Coronary artery (tissue), 2 donors: ENCODE measurements at regions not wholly inside any gene's neighbourhood (a gene's known extent, or its start where the extent isn't known, plus 50 kb on each side); places are given as distances from the start of the nearest gene placed in this dataset.
A peak's percentile ranks its signal among the peaks of the same experiment; 100 is the strongest.

Source experiments
- DNase-seq: peaks from one replicate; pipeline ENCODE4 v3.0.0-alpha.2; 2017; ENCODE audit warnings: low spot score
- H3K27ac ChIP-seq, 2 donors: fragments of 200-600 bp; sonication (generic); one replicate each; pipeline ENCODE4 v1.5.1; 2016 to 2019
- H3K4me3 ChIP-seq: fragments of 200-600 bp; sonication (generic); 2 replicates; pipeline ENCODE4 v1.5.1; 2016; ENCODE audit warnings: mild to moderate bottlenecking, moderate library complexity
- TF ChIP-seq, protein P1 (sequence below): fragments of 200-600 bp; sonication (generic); IDR thresholded peaks from one replicate; pipeline ENCODE4 v1.5.1; 2019; ENCODE audit warnings: antibody characterized with exemption

DNA sequence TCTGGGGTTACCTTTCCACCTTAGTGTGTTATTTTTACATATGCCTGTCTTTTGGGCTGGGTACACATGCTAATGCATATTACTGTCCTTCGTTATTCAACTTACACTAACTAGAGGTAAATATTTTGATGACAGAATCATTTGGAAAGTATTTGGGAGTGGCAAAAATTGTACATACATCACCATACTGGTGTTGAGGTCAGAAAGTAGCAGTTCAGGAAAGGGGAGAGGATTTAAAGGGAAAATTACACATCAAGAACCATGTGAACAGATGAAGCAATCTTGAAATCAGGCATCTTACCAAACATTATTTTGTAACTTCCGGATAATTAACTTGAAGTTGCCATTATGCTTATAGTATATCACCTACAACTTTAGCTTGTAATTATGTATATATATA lies 379.7 kb downstream of the RND3 start:
- Histone ChIP-seq H3K27ac (no peak overlapping the region), H3K4me3 (no peak overlapping the region)
- no peak for DNase-seq
- TF ChIP-seq, protein P1, sequence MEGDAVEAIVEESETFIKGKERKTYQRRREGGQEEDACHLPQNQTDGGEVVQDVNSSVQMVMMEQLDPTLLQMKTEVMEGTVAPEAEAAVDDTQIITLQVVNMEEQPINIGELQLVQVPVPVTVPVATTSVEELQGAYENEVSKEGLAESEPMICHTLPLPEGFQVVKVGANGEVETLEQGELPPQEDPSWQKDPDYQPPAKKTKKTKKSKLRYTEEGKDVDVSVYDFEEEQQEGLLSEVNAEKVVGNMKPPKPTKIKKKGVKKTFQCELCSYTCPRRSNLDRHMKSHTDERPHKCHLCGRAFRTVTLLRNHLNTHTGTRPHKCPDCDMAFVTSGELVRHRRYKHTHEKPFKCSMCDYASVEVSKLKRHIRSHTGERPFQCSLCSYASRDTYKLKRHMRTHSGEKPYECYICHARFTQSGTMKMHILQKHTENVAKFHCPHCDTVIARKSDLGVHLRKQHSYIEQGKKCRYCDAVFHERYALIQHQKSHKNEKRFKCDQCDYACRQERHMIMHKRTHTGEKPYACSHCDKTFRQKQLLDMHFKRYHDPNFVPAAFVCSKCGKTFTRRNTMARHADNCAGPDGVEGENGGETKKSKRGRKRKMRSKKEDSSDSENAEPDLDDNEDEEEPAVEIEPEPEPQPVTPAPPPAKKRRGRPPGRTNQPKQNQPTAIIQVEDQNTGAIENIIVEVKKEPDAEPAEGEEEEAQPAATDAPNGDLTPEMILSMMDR = no peak

GRCh38 chr2:150107170-150107569 lies 380.3 kb downstream of the RND3 start:
- TF ChIP-seq, protein P1 = no peak
- no peak for DNase-seq
- no peak overlapping the region for H3K4me3 ChIP-seq
- no peak overlapping the region for H3K27ac ChIP-seq

GRCh38 chr2:150101947-150102346 lies 385.5 kb downstream of the RND3 start:
- TF ChIP-seq, protein P1 = no peak
- no peak overlapping the region for H3K27ac ChIP-seq
- DNase-seq = no peak
- no peak overlapping the region for H3K4me3 ChIP-seq

DNA sequence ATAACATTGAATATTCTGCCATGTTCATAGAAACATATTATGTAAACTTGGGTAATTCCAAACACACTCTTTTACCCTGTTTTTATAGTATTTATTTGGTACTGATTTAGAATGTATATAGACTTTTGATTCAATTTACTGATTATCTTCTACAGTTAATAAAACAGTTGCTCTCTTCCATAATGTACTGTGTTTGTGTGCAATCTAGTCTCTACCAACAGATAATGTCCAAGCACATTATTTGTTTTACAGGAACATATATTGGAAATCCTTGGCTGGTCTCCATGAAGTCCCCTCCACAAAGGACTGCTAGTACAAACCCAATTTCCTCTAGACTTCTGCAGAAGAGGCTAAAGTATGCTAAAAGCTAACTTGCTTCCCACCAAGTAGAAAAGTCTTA lies 386.6 kb downstream of the RND3 start:
- no peak for DNase-seq
- no peak overlapping the region for H3K4me3 ChIP-seq
- TF ChIP-seq, protein P1 = no peak
- no peak overlapping the region for H3K27ac ChIP-seq

DNA sequence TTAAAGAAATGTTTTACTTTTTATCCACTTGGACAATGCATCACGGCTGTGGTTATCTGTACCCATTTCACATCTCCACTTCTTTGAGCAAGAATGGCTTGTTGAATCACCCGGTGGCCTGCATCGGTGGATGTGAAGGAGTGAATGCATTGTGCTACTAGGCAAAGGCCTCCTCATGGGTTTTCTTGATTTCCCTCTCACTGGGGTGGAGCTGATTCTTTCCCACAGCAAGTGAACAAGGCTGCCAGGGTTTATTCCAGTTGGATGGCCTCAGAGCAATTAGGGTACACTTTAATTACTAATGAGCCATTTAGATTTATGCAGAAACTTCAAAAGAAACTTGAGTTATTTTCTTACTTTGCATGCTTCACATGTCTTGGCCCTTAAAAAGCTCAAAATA lies 387.1 kb downstream of the RND3 start:
- Histone ChIP-seq H3K4me3 (no peak overlapping the region), H3K27ac (no peak overlapping the region)
- DNase-seq = no peak
- TF ChIP-seq, protein P1 = no peak

GRCh38 chr2:150099805-150100204 lies 387.7 kb downstream of the RND3 start:
- no peak for DNase-seq
- TF ChIP-seq, protein P1 = no peak
- H3K4me3 ChIP-seq = no peak overlapping the region

GRCh38 chr2:150097901-150098531 lies 389.5 kb downstream of the RND3 start:
- DNase-seq = no peak

More at GRCh38 chr2:150099805-150100204, 387.7 kb downstream of the RND3 start:
- H3K27ac ChIP-seq = no peak overlapping the region

More at GRCh38 chr2:150097901-150098531, 389.5 kb downstream of the RND3 start:
- H3K27ac ChIP-seq = no peak overlapping the region
- TF ChIP-seq, protein P1 = peak; percentile 19
- no peak overlapping the region for H3K4me3 ChIP-seq
